OCI-LY7 (cell line): ENCODE measurements at regions not wholly inside any gene's neighbourhood (a gene's known extent, or its start where the extent isn't known, plus 50 kb on each side); places are given as distances from the start of the nearest gene placed in this dataset.

Experiments
- BruUV-seq: library from RNA; stranded (reverse); fragments of 400-500 nt; replicated peaks from 2 replicates; lab custom pipeline; 2021; lab: Mats Ljungman, UMichigan
- CTCF ChIA-PET: fragments of 300-600 bp; sonication (Branson Sonifier 250); formaldehyde crosslinking; loops from one replicate; lab custom pipeline; 2022; ENCODE audit warnings: antibody characterized with exemption; ENCODE audit not compliant: unreplicated experiment; lab: Charles Lee
- POLR2A ChIA-PET: fragments of 300-600 bp; sonication (Branson Sonifier 250); formaldehyde crosslinking; loops from one replicate; lab custom pipeline; 2022; ENCODE audit warnings: antibody characterized with exemption; lab: Charles Lee
- DNase-seq: peaks from one replicate; pipeline ENCODE4 v3.0.0-alpha.2; 2015; ENCODE audit warnings: low spot score
- H2AFZ ChIP-seq: fragments of 200-600 bp; sonication (generic), shearing (Covaris generic); 2 replicates; pipeline ENCODE4 v1.6.1; 2014; ENCODE audit warnings: mild to moderate bottlenecking, antibody characterized with exemption, low read length, moderate library complexity
- H3K27ac ChIP-seq: fragments of 200-600 bp; sonication (generic); 2 replicates; pipeline ENCODE4 v1.5.1; 2014; ENCODE audit warnings: mixed run types, low read depth, mild to moderate bottlenecking, moderate library complexity, low read length, inconsistent platforms; ENCODE audit not compliant: poor library complexity, severe bottlenecking
- H3K36me3 ChIP-seq: fragments of 200-600 bp; sonication (generic); 2 replicates; pipeline ENCODE4 v1.6.1; 2014; ENCODE audit warnings: mild to moderate bottlenecking, antibody characterized with exemption, low read length, moderate library complexity, mixed read lengths; ENCODE audit not compliant: insufficient read depth
- H3K4me1 ChIP-seq: fragments of 200-600 bp; sonication (generic); 2 replicates; pipeline ENCODE4 v1.5.1; 2014; ENCODE audit warnings: mild to moderate bottlenecking, low read length; ENCODE audit not compliant: insufficient read depth, poor library complexity, severe bottlenecking
- H3K4me2 ChIP-seq: fragments of 200-600 bp; sonication (generic); 2 replicates; pipeline ENCODE4 v1.6.1; 2014; ENCODE audit warnings: mild to moderate bottlenecking, low read length
- H3K4me3 ChIP-seq: fragments of 200-600 bp; sonication (generic); 2 replicates; pipeline ENCODE4 v1.5.1; 2014; ENCODE audit warnings: mild to moderate bottlenecking, low read depth, low read length; ENCODE audit not compliant: poor library complexity, severe bottlenecking
- H3K79me2 ChIP-seq: fragments of 200-600 bp; sonication (generic); 2 replicates; pipeline ENCODE4 v1.6.1; 2016; ENCODE audit warnings: low read depth, mild to moderate bottlenecking, low read length, moderate library complexity, mixed read lengths; ENCODE audit not compliant: insufficient read depth
- H3K9me2 ChIP-seq: fragments of 200-600 bp; sonication (generic); 2 replicates; pipeline ENCODE4 v1.6.1; 2016; ENCODE audit warnings: mild to moderate bottlenecking, low read length, mixed read lengths; ENCODE audit not compliant: insufficient read depth
- H3K9me3 ChIP-seq: fragments of 200-600 bp; sonication (generic); 2 replicates; pipeline ENCODE4 v1.6.1; 2014; ENCODE audit warnings: mild to moderate bottlenecking, mixed run types, low read length, mixed read lengths
- H4K20me1 ChIP-seq: fragments of 200-600 bp; sonication (generic); 2 replicates; pipeline ENCODE4 v1.6.1; 2014; ENCODE audit warnings: mild to moderate bottlenecking, antibody characterized with exemption, low read length, moderate library complexity, mixed read lengths; ENCODE audit not compliant: insufficient read depth
- CTCF ChIP-seq: fragments of 200-600 bp; sonication (generic); conservative IDR thresholded peaks from 2 replicates; pipeline ENCODE4 v1.5.1; 2014; ENCODE audit warnings: mild to moderate bottlenecking, antibody characterized with exemption, low read length, moderate library complexity, mixed read lengths
- EZH2phosphoT487 ChIP-seq: fragments of 200-600 bp; sonication (generic); IDR thresholded peaks from 2 replicates; pipeline ENCODE4 v1.6.1; 2018; ENCODE audit warnings: low read depth, borderline replicate concordance, mild to moderate bottlenecking, mixed run types, antibody characterized with exemption, low read length, moderate library complexity, mixed read lengths
- intact Hi-C: fragments of 100-400 bp; cut with micrococcal nuclease; formaldehyde crosslinking; loops from one replicate; pipeline ENCODE4 v1.10.0; 2022; ENCODE audit not compliant: unreplicated experiment

DNA sequence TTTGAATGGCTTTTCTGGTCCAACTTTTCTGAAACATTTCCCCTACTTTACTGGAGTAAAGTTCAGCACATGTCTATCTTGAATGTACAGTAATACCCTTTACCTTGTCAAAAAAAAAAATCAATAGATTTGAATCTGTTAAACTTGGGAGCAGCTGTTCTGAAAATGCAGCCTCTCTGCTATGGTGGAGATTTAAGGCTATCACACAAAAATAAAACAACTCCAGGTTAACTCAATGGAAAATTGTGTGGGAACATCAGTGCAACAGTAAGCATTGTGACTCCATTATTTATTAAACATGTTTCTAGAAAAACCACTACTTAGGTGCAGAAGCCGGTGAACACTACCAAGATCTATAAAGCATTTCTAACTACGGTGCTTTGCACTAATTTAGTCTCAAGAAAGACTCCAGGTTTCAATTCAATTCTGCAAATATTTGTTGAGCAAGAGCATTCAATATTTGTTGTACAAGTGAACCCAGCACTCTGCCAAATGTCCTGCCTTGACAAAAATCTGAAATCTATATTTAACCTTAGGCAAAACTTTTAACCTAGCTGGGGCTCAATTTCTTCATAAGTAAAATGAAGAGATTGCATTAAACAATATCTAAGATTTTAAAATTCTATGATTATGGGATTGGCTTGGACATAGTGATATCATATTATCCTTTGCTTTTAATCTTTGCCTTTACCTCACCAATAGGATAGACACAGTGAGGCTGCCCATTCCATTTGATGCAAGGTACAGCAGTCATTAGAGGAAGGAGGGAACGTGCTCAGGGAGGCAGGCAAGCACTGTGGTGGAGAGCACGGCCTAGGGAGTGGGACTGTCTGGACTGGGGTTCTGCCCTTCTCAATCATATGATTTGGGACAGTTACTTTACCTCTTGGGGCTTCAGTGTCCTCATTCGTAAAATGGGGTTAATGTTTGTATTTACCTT lies 155.2 kb downstream of the KITLG start:
- Histone ChIP-seq H3K36me3 (no peaks in the 10 kb centered on the region), H3K79me2 (no peaks in the 10 kb centered on the region), H3K4me2 (no peak overlapping the region), H3K4me1 (no peaks in the 10 kb centered on the region), H3K4me3 (no peak overlapping the region), H4K20me1 (no peaks in the 10 kb centered on the region), H3K9me2 (no peaks in the 10 kb centered on the region), H3K27ac (no peak overlapping the region), H2AFZ (no peak overlapping the region), H3K9me3 (no peaks in the 10 kb centered on the region)
- CTCF ChIA-PET = no interaction called here
- no peak for TF ChIP-seq EZH2phosphoT487
- no peak for TF ChIP-seq CTCF
- no TSS peak for BruUV-seq
- POLR2A ChIA-PET = no interaction called here
- intact Hi-C loops = no loop called here
- DNase-seq = no peak

GRCh38 chr12:88428350-88428749 lies 151.9 kb downstream of the KITLG start:
- no peaks in the 10 kb centered on the region for H3K79me2 ChIP-seq
- no peaks in the 10 kb centered on the region for H3K36me3 ChIP-seq
- no peak overlapping the region for H3K27ac ChIP-seq
- TF ChIP-seq EZH2phosphoT487 = no peak
- no peak for TF ChIP-seq CTCF
- H3K9me3 ChIP-seq = no peaks in the 10 kb centered on the region
- no peaks in the 10 kb centered on the region for H3K4me1 ChIP-seq
- no peak overlapping the region for H3K4me3 ChIP-seq
- ChIA-PET POLR2A (no interaction called here), CTCF (no interaction called here)
- intact Hi-C loops = no loop called here
- no TSS peak for BruUV-seq
- H3K9me2 ChIP-seq = no peaks in the 10 kb centered on the region
- DNase-seq = no peak
- no peak overlapping the region for H2AFZ ChIP-seq
- H3K4me2 ChIP-seq = no peak overlapping the region
- no peaks in the 10 kb centered on the region for H4K20me1 ChIP-seq

DNA sequence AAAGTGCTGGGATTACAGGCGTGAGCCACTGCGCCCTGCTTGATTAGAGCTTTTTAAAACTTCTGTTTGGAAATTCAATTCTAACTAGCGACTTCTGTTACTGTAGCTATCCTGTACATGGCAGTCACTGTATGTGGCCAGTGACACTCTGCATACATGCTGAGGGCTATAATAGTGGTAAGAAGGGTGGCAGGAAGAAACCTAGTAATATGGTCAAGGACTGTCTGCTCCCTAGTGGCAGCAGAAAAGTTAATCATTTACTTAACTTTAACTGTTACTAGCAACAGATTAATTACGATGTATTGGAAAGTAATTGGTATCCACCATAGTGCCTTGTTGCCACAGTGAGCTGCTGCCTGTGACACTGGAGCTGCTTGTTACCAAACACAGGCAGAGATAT lies 149.0 kb downstream of the KITLG start:
- no peak for TF ChIP-seq EZH2phosphoT487
- TF ChIP-seq CTCF = no peak
- H4K20me1 ChIP-seq = no peaks in the 10 kb centered on the region
- H3K4me3 ChIP-seq = no peak overlapping the region
- no peak overlapping the region for H3K4me2 ChIP-seq
- intact Hi-C loops = no loop called here
- no peaks in the 10 kb centered on the region for H3K9me2 ChIP-seq
- CTCF ChIA-PET = no interaction called here
- H2AFZ ChIP-seq = no peak overlapping the region
- H3K27ac ChIP-seq = no peak overlapping the region
- BruUV-seq = no TSS peak
- no peaks in the 10 kb centered on the region for H3K9me3 ChIP-seq
- H3K36me3 ChIP-seq = no peaks in the 10 kb centered on the region
- no peaks in the 10 kb centered on the region for H3K4me1 ChIP-seq
- H3K79me2 ChIP-seq = no peaks in the 10 kb centered on the region
- no peak for DNase-seq
- POLR2A ChIA-PET = interaction anchor here (0.5 kb wide), 1 partner anchor 259 kb away, joined by 3 read pairs; no protein-coding TSS in a partner anchor
